ENCODE measurements at regions not wholly inside any gene's neighbourhood (a gene's known extent, or its start where the extent isn't known, plus 50 kb on each side); places are given as distances from the start of the nearest gene placed in this dataset.

GRCh38 chr6:120083186-120083585 is 733.6 kb upstream of the MAN1A1 start:
- Mint-ChIP-seq H3K4me3 (no peak overlapping the region), H3K27ac (no peak overlapping the region), H3K27me3 (ENCODE audit: low read depth in 3 of 3) (peaks cover 0 to 2% (median 0%) of the 10 kb centered on the region in 3 donors), H3K4me1 (peaks cover 2% of the 10 kb centered on the region), H3K9me3 (peaks cover 0 to 5% (median 3%) of the 10 kb centered on the region in 7 donors), H3K36me3 (no peaks in the 10 kb centered on the region)
- no peaks in the 10 kb centered on the region for H3K4me1 ChIP-seq (ENCODE audit: control insufficient read depth in 1 of 2, insufficient read depth in 2 of 2, low read length in 2 of 2)
- H3K27ac ChIP-seq (ENCODE audit: low read depth in 1 of 2, low read length in 2 of 2), result no peak overlapping the region
- no peak overlapping the region for H2AFZ ChIP-seq (ENCODE audit: insufficient read depth, low read depth, low read length, poor library complexity, severe bottlenecking)
- H3K4me3 ChIP-seq (replicated peaks in 1 of 3; ENCODE audit: low read depth in 2 of 3, low read length in 3 of 3), result no peak overlapping the region
- no peaks in the 10 kb centered on the region for H3K79me2 ChIP-seq (ENCODE audit: insufficient read depth, low read length)
- H3K27me3 ChIP-seq (ENCODE audit: control insufficient read depth in 2 of 2, insufficient read depth in 2 of 2, low read length in 2 of 2), result no peaks in the 10 kb centered on the region
- no CpG with 5 or more reads among the region's 5 CpGs for WGBS (ENCODE audit: insufficient coverage)
- H3K9me3 ChIP-seq (replicated peaks in 1 of 2; ENCODE audit: control insufficient read depth in 1 of 2, insufficient read depth in 1 of 2, low read length in 2 of 2), result no peaks in the 10 kb centered on the region
- H3K9ac ChIP-seq (ENCODE audit: insufficient read depth, low read length, poor library complexity, severe bottlenecking), result no peak overlapping the region
- H3K4me2 ChIP-seq (replicated peaks; ENCODE audit: extremely low read depth, low read length, poor library complexity, severe bottlenecking), result no peak overlapping the region
- no peak for TF ChIP-seq CTCF (IDR thresholded peaks at IDR 0.05)
- no peak for DNase-seq
- H3K36me3 ChIP-seq (replicated peaks in 1 of 2; ENCODE audit: control insufficient read depth in 1 of 2, insufficient read depth in 2 of 2, low read length in 2 of 2), result no peaks in the 10 kb centered on the region
- intact Hi-C loops (cut with micrococcal nuclease), result no loop called here
- H4K20me1 ChIP-seq (ENCODE audit: insufficient read depth, low read length), result no peaks in the 10 kb centered on the region

- H3K4me1 ChIP-seq (ENCODE audit: control insufficient read depth in 1 of 2, insufficient read depth in 2 of 2, low read length in 2 of 2), result no peaks in the 10 kb centered on the region
- H2AFZ ChIP-seq (ENCODE audit: insufficient read depth, low read depth, low read length, poor library complexity, severe bottlenecking), result no peak overlapping the region
- no peaks in the 10 kb centered on the region for H3K36me3 Mint-ChIP-seq
- no peak for DNase-seq
- H3K36me3 ChIP-seq (replicated peaks in 1 of 2; ENCODE audit: control insufficient read depth in 1 of 2, insufficient read depth in 2 of 2, low read length in 2 of 2), result no peaks in the 10 kb centered on the region
- H3K27ac Mint-ChIP-seq, result no peak overlapping the region
- no peaks in the 10 kb centered on the region for H4K20me1 ChIP-seq (ENCODE audit: insufficient read depth, low read length)
- WGBS (ENCODE audit: insufficient coverage), result 75% methylated on average over 1 of the region's 2 CpGs
- no peaks in the 10 kb centered on the region for H3K9me3 Mint-ChIP-seq
- no peak for TF ChIP-seq CTCF (IDR thresholded peaks at IDR 0.05)
- H3K4me2 ChIP-seq (replicated peaks; ENCODE audit: extremely low read depth, low read length, poor library complexity, severe bottlenecking), result no peak overlapping the region
- peaks cover 0 to 4% (median 2%) of the 10 kb centered on the region in 3 donors for H3K27me3 Mint-ChIP-seq (ENCODE audit: low read depth in 3 of 3)
- intact Hi-C loops (cut with micrococcal nuclease), result no loop called here
- H3K79me2 ChIP-seq (ENCODE audit: insufficient read depth, low read length), result no peaks in the 10 kb centered on the region
- H3K4me3 Mint-ChIP-seq, result no peak overlapping the region
- H3K27ac ChIP-seq (ENCODE audit: low read depth in 1 of 2, low read length in 2 of 2), result no peak overlapping the region
- no peak overlapping the region for H3K4me3 ChIP-seq (replicated peaks in 1 of 3; ENCODE audit: low read depth in 2 of 3, low read length in 3 of 3)
- H3K9me3 ChIP-seq (replicated peaks in 1 of 2; ENCODE audit: control insufficient read depth in 1 of 2, insufficient read depth in 1 of 2, low read length in 2 of 2), result no peaks in the 10 kb centered on the region
- no peaks in the 10 kb centered on the region for H3K4me1 Mint-ChIP-seq
- no peak overlapping the region for H3K9ac ChIP-seq (ENCODE audit: insufficient read depth, low read length, poor library complexity, severe bottlenecking)
- no peaks in the 10 kb centered on the region for H3K27me3 ChIP-seq (ENCODE audit: control insufficient read depth in 2 of 2, insufficient read depth in 2 of 2, low read length in 2 of 2)
Observed at GRCh38 chr6:120077489-120077888, 727.9 kb upstream of the MAN1A1 start.
